Right kidney (tissue), 1 donor: ENCODE measurements at regions not wholly inside any gene's neighbourhood (a gene's known extent, or its start where the extent isn't known, plus 50 kb on each side); places are given as distances from the start of the nearest gene placed in this dataset.

ENCODE experiments used
- DNase-seq: peaks from one replicate; pipeline ENCODE4 v3.0.0-alpha.2; 2016

GRCh38 chr3:76917436-76917835 is 122.5 kb upstream of the ROBO2 start:
- no peak for DNase-seq

GRCh38 chr3:76920511-76920910 is 119.4 kb upstream of the ROBO2 start:
- DNase-seq = no peak

DNA sequence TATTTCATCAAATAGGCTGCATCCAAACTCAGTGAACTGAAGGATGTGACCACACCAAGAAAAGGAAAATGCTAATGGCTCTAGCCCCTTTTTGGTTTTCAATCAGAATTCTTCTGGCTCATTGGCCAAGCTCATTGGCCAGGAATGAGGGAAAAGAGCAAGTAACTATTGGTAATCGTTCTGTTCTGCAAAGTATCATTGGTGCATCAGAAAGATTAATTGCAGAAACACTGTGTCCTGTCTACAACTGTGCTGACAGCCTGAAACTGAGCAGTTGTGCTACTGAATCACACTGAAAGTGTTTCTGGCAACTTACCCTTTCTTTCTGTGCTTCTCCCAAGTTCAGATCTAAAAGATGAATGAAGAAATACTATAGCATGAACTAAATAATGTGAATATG is 116.4 kb upstream of the ROBO2 start:
- no peak for DNase-seq

GRCh38 chr3:76930712-76931111 is 109.2 kb upstream of the ROBO2 start:
- no peak for DNase-seq

DNA sequence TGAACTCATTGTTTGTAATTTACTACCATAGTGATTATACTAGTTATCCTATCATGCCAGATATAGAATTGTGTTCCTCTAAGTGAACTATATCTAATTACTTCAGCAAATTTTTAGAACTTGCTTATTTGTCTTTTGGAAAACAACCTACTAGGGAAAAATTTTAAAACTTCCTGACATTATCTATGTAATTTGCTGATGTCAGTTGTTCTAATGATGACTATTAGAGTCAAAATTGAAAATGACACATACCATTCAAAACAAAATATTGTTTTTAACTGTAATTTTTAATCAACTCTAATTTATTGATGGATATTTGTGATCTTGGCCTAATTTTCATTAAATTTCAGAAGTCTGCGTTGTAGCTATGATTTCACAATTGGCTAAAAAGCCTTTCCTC is 106.7 kb upstream of the ROBO2 start:
- DNase-seq = no peak

- no peak for DNase-seq
Measured at GRCh38 chr3:76938962-76939361, 100.9 kb upstream of the ROBO2 start.

GRCh38 chr3:76940181-76940770 is 99.6 kb upstream of the ROBO2 start:
- no peak for DNase-seq

- no peak for DNase-seq
Measured at GRCh38 chr3:76941376-76941775, 98.5 kb upstream of the ROBO2 start.

DNA sequence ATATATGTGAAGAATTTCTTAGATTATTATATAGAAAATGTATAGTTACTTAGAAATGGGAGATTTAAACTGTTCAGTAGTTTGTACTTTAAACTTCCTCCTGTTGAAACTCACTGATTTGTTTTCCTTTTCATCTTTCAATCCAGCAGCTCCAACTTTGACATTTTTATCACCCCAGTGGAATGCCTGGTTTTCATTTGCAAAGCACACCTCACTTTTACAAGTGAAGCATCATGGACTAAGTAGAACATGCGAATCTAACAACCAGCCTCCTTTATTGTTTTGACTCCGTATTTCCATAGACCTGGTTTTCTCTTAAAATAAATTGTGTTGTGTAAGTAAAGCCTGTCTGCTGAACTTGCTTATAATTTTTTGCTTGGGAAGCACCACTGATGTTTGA is 97.8 kb upstream of the ROBO2 start:
- DNase-seq = no peak

DNA sequence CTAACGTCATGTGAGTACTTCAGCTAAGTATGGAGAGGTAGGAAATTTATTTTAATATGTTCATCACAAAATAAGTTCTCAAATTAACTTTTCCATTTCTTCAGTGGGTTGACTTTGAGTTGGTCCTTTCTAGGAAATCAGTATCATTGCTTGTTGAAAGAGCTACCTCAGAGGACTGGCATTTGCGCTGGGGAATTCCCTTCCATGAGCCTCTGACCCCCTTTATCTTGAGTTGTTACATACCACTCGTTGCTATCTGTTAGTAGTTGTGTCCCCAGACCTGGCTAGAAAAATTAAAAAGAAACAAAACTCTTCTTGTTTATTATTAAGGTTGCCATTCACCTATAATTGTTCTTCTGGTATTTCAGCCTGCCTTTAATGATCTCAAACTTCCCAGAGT is 96.8 kb upstream of the ROBO2 start:
- no peak for DNase-seq

DNA sequence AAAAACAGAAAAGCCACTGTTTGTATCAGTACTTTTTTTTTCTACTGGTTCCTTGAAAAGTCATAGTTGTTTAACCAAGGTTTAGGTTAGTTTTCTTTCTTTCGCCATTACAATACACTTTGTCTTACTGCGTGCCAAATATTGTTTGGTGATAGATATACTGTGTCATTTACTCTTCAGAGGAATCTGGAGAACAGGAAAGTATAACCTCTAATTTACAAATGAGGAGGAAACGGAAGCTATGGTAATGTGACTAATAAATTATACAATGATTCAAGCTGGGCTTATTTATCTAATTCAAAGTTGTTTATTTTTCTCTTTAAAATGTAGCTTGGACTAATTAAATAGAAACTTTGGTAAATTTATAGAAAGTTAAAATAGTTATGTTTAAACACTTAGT is 96.2 kb upstream of the ROBO2 start:
- no peak for DNase-seq

GRCh38 chr3:76949033-76949432 is 90.9 kb upstream of the ROBO2 start:
- DNase-seq = no peak

DNA sequence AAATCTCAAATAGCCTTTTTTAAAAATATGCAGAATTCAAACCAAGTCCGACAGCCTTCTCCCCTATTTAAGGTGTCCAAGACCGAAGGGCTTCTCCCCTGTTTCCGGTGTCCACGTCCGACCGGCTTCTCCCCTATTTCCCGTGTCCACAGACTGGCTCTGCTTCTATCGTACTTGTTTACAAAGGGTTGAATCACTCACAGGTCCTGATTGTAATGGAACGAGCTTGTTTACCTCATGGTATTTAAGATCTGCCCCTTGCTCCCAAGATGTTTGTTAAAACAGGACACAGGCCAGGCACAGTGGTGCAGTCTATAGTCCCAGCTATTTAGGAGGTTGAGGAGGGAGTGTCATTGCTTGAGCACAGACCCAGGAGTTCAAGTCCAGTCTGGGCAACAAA is 90.4 kb upstream of the ROBO2 start:
- DNase-seq = no peak

DNA sequence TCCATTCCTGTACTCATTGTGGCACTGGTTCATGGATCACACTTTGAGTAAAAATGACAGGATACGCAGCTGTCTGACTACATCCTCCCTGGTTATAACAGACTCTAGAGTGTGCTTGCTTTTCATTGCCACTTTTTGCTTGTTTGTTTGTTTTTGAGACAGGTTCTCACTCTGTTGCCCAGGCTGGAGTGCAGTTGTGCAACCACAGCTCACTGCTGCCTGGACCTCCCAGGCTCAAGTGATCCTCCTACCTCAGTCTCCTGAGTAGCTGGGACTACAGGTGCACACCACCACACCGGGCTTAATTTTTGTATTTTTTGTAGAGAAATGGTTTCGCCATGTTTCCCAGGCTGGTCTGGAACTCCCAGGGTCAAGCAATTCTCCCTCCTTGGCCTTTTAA is 89.3 kb upstream of the ROBO2 start:
- no peak for DNase-seq

DNA sequence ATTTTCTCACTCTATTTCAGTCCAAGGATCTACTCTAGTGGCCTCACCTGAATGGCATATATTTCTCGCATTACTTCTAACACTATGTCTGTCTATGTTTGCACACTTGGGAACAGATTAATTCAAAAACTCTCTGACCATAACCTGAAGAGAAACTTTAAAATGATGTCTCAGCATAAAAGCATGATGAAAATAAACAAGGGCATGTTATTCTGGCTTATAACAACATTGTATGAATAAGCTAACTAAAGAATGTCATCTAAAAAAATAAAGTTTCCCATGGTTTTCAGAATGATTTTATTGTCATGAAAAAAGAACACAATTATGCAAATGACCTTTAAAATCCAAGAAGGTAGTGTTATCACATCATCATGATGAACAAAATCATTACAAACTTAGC is 85.5 kb upstream of the ROBO2 start:
- DNase-seq = no peak

DNA sequence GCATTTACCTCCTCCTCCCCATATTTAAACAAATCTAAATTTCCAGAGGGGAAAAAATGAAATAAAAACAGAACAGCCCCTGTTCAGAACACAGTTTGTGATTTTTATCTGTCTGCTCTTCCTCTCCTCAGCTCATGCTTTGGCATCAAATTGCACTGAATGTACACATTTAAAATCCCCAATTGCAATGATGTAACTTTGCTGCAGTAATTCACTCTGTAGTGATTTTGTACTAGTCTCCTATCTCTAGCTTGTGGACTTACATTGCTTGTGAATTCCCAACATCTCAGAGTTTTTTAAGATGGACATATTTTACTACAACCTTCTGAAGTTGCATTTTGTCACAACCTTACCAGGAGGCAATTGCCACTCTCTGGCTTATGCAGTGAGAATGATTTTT is 81.6 kb upstream of the ROBO2 start:
- DNase-seq = no peak

GRCh38 chr3:76958861-76959260 is 81.0 kb upstream of the ROBO2 start:
- DNase-seq = no peak

DNA sequence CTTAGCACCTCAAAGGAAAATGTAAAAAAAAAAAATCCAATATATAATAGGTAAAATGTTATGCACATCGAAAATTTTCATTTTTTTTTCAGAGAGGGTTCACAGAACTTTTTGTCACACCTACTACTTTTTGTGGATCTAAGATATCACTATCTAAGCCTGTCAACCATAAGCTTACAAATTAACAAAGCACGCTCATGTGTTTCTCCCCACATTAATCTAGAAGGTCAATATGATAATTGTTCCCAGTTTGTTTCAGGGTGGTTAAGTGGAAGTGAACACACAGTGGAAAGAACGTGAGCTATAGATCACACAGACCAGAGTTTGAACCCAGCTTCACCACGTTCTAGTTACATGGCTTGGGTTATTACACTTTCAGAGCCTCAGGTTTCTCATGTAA is 78.6 kb upstream of the ROBO2 start:
- no peak for DNase-seq

DNA sequence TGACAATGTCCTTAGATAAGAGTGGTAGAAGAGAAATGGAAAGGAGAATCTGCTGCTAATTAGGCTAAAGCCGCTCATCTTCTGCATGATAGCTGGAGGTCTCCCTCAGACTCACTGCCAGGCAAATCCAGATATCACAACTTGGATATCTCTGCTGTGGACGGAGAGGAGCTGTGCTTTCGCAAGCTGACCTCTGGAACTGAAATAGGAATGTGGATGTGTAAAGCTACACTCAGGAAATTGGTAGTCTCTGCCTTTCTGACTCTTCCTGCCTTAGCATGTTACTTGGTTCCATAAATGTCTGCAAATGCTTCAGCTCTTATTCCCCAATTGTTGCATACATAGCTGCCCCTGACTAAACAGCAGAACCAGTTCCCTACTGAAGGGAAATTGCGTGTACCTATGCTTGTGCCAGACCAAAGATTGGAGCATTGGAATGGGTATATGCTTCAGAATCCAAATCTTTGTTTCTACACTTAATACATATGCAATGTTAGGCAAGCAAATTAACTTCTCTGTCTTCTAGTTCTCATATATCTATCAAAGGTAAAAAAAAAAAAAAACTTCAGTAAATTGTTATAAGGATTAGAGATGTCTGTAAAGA is 74.7 kb upstream of the ROBO2 start:
- DNase-seq = no peak

DNA sequence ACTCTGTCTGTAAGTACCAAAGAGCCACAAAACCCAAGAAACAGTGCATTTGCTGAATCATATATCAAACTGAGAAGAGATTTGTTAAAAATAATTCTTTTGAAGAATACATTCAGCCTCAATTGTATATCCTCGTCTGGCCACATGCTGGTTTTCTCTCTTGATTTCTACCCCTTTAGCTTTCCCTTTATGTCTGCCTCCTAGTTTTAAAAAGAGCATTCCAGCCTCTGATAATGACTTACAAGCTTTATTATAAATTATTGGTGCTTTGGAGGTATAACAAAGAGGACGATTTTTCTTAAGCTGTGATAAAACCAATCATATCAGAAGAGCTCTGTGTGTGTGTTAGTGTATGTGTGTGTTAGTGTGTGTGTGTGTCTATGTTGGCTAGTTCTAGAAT is 70.4 kb upstream of the ROBO2 start:
- DNase-seq = no peak

DNA sequence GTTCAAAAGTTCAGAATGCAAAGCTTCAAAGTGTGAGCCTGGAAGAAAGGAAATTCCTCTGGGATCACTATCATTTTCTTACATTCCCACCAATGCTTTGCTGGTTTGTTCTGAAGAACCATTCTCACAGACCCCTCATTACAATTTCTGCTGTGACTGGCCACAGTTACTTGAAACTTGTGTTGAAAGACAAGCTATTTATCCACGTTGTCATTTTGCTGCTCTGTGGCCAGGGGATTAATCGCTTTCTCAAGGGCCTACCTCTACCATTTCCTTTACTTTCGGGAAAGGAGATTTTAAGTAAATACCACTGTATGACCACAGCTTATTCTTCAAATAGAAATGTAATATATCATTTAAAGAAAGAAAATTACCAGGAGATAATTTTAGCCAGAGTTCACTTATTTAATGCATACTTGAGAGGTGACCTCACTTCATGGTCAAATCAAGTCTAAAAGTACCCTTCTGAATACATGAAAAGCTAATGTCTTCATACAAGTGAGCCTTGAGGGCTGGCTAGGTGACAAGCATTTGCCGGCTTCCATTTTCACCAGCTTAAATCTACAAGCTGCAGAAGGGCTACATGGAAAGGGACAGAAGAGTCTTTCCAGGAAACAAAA is 69.8 kb upstream of the ROBO2 start:
- DNase-seq = no peak

GRCh38 chr3:76972624-76973296 is 67.1 kb upstream of the ROBO2 start:
- no peak for DNase-seq

- DNase-seq = no peak
Measured at GRCh38 chr3:76976996-76977395, 62.9 kb upstream of the ROBO2 start.

DNA sequence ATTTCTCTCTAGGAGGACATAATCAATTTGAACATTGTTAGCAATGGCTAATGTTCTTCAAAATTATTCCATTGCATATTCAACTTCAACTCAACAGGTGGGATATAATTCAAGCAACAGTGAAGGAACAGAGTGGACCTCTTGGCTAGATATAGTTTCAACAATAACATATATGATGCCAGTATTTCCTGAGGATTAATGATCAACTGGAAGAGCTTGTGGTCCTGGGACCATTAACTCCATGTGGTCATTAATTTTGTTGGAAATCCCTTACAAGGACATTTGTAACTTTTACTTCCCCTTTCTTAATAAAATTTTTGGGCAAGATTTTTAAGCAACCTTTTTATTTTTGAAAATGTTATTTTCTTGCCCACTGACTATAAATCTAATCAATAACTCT is 54.3 kb upstream of the ROBO2 start:
- DNase-seq = peak; percentile 7
